HepG2 (cell line): ENCODE measurements at regions not wholly inside any gene's neighbourhood (a gene's known extent, or its start where the extent isn't known, plus 50 kb on each side); places are given as distances from the start of the nearest gene placed in this dataset.
A peak's percentile ranks its signal among the peaks of the same experiment; 100 is the strongest.

Source experiments
- MED1 ChIP-seq: sonication (generic); formaldehyde crosslinking; IDR thresholded peaks from 2 replicates; pipeline ENCODE4 v1.4.0; 2020; ENCODE audit warnings: missing genetic modification reagents
- NFIC ChIP-seq: IDR thresholded peaks from 2 replicates; pipeline ENCODE4 v1.6.1; 2012; ENCODE audit warnings: mild to moderate bottlenecking, low read length, inconsistent platforms
- PHF21A ChIP-seq: sonication (generic); formaldehyde crosslinking; IDR thresholded peaks from 2 replicates; pipeline ENCODE4 v1.5.0; 2020; ENCODE audit warnings: mild to moderate bottlenecking, missing genetic modification reagents
- PLRG1 ChIP-seq: fragments of 450-650 bp; conservative IDR thresholded peaks from 2 replicates; pipeline ENCODE4 v1.6.1; 2016
- SALL1 ChIP-seq: sonication (generic); formaldehyde crosslinking; IDR thresholded peaks from 2 replicates; pipeline ENCODE4 v1.8.0; 2022; ENCODE audit warnings: mild to moderate bottlenecking, missing genetic modification reagents
- SAP130 ChIP-seq: IDR thresholded peaks from 2 replicates; pipeline ENCODE4 v1.6.1; 2016; ENCODE audit warnings: low read depth
- SOX5 ChIP-seq: IDR thresholded peaks from 2 replicates; pipeline ENCODE4 v1.6.1; 2016; ENCODE audit warnings: borderline replicate concordance
- ZBTB7B ChIP-seq: sonication (generic); formaldehyde crosslinking; IDR thresholded peaks from 2 replicates; pipeline ENCODE4 v1.4.0; 2020; ENCODE audit warnings: missing genetic modification reagents
- ZNF292 ChIP-seq: sonication (generic); formaldehyde crosslinking; IDR thresholded peaks from 2 replicates; pipeline ENCODE4 v1.8.1; 2022; ENCODE audit warnings: mild to moderate bottlenecking, low read depth, missing genetic modification reagents, borderline replicate concordance
- ZNF331 ChIP-seq: sonication (generic); formaldehyde crosslinking; IDR thresholded peaks from 2 replicates; pipeline ENCODE4 v1.4.0; 2020; ENCODE audit warnings: missing genetic modification reagents
- ZNF609 ChIP-seq: sonication (generic); formaldehyde crosslinking; IDR thresholded peaks from 2 replicates; pipeline ENCODE4 v1.4.0; 2020; ENCODE audit warnings: mild to moderate bottlenecking, missing genetic modification reagents, borderline replicate concordance
- ZNF687 ChIP-seq: sonication (generic); formaldehyde crosslinking; IDR thresholded peaks from 2 replicates; pipeline ENCODE4 v1.5.1; 2020; ENCODE audit warnings: mild to moderate bottlenecking, missing genetic modification reagents, moderate library complexity
- TF ChIP-seq, protein P1 (sequence below): sonication (generic); formaldehyde crosslinking; IDR thresholded peaks from 2 replicates; pipeline ENCODE4 v1.9.0; 2021; ENCODE audit warnings: mild to moderate bottlenecking, missing genetic modification reagents

GRCh38 chr5:10859393-10860195 lies 98.6 kb upstream of the DAP start (continued):
- TF ChIP-seq, protein P1, sequence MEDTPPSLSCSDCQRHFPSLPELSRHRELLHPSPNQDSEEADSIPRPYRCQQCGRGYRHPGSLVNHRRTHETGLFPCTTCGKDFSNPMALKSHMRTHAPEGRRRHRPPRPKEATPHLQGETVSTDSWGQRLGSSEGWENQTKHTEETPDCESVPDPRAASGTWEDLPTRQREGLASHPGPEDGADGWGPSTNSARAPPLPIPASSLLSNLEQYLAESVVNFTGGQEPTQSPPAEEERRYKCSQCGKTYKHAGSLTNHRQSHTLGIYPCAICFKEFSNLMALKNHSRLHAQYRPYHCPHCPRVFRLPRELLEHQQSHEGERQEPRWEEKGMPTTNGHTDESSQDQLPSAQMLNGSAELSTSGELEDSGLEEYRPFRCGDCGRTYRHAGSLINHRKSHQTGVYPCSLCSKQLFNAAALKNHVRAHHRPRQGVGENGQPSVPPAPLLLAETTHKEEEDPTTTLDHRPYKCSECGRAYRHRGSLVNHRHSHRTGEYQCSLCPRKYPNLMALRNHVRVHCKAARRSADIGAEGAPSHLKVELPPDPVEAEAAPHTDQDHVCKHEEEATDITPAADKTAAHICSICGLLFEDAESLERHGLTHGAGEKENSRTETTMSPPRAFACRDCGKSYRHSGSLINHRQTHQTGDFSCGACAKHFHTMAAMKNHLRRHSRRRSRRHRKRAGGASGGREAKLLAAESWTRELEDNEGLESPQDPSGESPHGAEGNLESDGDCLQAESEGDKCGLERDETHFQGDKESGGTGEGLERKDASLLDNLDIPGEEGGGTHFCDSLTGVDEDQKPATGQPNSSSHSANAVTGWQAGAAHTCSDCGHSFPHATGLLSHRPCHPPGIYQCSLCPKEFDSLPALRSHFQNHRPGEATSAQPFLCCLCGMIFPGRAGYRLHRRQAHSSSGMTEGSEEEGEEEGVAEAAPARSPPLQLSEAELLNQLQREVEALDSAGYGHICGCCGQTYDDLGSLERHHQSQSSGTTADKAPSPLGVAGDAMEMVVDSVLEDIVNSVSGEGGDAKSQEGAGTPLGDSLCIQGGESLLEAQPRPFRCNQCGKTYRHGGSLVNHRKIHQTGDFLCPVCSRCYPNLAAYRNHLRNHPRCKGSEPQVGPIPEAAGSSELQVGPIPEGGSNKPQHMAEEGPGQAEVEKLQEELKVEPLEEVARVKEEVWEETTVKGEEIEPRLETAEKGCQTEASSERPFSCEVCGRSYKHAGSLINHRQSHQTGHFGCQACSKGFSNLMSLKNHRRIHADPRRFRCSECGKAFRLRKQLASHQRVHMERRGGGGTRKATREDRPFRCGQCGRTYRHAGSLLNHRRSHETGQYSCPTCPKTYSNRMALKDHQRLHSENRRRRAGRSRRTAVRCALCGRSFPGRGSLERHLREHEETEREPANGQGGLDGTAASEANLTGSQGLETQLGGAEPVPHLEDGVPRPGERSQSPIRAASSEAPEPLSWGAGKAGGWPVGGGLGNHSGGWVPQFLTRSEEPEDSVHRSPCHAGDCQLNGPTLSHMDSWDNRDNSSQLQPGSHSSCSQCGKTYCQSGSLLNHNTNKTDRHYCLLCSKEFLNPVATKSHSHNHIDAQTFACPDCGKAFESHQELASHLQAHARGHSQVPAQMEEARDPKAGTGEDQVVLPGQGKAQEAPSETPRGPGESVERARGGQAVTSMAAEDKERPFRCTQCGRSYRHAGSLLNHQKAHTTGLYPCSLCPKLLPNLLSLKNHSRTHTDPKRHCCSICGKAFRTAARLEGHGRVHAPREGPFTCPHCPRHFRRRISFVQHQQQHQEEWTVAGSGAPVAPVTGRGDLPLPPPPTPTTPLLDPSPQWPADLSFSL = peak; percentile 73; the same call in 1 of the 2 replicates
- TF ChIP-seq SALL1 (peak; percentile 53), ZBTB7B (CRISPR knock-in tag) (peak; percentile 14; the same call in 1 of the 2 replicates), SAP130 (CRISPR knock-in tag) (peak; percentile 39), MED1 (CRISPR knock-in tag) (peak; percentile 37; the same call in 1 of the 2 replicates), SOX5 (CRISPR knock-in tag) (peak; percentile 64; the same call in 1 of the 2 replicates), ZNF292 (CRISPR knock-in tag) (peak; percentile 48; the same call in 1 of the 2 replicates), ZNF687 (CRISPR knock-in tag) (peak; percentile 25; the same call in 1 of the 2 replicates), PLRG1 (no peak), ZNF609 (CRISPR knock-in tag) (peak; percentile 68; the same call in 1 of the 2 replicates), ZNF331 (0 out of 2 replicates have a peak, but pooled peaks have one; percentile 37), PHF21A (peak; percentile 75), NFIC (peak; percentile 50; the same call in 1 of the 2 replicates)
